HepG2 (cell line): ENCODE measurements at regions not wholly inside any gene's neighbourhood (a gene's known extent, or its start where the extent isn't known, plus 50 kb on each side); places are given as distances from the start of the nearest gene placed in this dataset.

Experiments
- ATAC-seq: fragments of 200-7000 bp; cut with Tn5 transposase; 3 replicates; pipeline ENCODE4 v1.9.1; 2020; ENCODE audit warnings: mild to moderate bottlenecking, moderate library complexity
- BruUV-seq: library from RNA; stranded (reverse); fragments of 400-500 nt; replicated peaks from 2 replicates; lab custom pipeline; 2021; lab: Mats Ljungman, UMichigan
- CTCF ChIA-PET: fragments of 300-600 bp; formaldehyde crosslinking; extraction: SDS; loops from one replicate; lab custom pipeline; 2021; ENCODE audit warnings: low total read pairs, inconsistent platforms, low intra/inter-chr PET ratio; lab: Yijun Ruan, JAX
- POLR2A ChIA-PET: fragments of 350-600 bp; sonication (Branson Sonifier 250); formaldehyde crosslinking; loops from one replicate; lab custom pipeline; 2020; ENCODE audit warnings: antibody characterized with exemption, inconsistent platforms; lab: Yijun Ruan, JAX
- DNase-seq: peaks from one replicate; pipeline ENCODE4 v3.0.0-alpha.2; 2015; ENCODE audit warnings: low spot score
- FAIRE-seq: peaks from 3 replicates; lab custom pipeline; 2011; peaks lifted over from hg19 to GRCh38; lab: Jason Lieb, UNC
- H2AFZ ChIP-seq: one replicate; pipeline ENCODE4 v1.6.1; 2011; ENCODE audit warnings: low read length, inconsistent platforms
- H3K27ac ChIP-seq: fragments of 300-600 bp; 3 replicates; pipeline ENCODE4 v1.8.0; 2011; ENCODE audit warnings: mixed run types, mild to moderate bottlenecking, mixed read lengths, low read length, inconsistent platforms; ENCODE audit not compliant: insufficient read depth; ENCODE audit errors: extremely low read length
- H3K27me3 ChIP-seq, 2 experiments: fragments of 200-600 bp in 1 of 2; 2 replicates in 1 of 2; 3 replicates in 1 of 2; pipeline versions ENCODE4 v1.6.0 to v1.8.0; 2011; ENCODE audit warnings: low read length in 2 of 2, mild to moderate bottlenecking in 2 of 2, moderate library complexity in 2 of 2, inconsistent platforms in 1 of 2; ENCODE audit not compliant: insufficient read depth in 2 of 2, control insufficient read depth in 1 of 2
- H3K36me3 ChIP-seq, 2 experiments: fragments of 200-600 bp in 1 of 2; replicated peaks in 1 of 2; 2 replicates in 1 of 2; 3 replicates in 1 of 2; pipeline versions ENCODE4 v1.5.1 to v1.8.0; 2011; ENCODE audit warnings: low read length in 2 of 2, inconsistent platforms in 1 of 2; ENCODE audit not compliant: insufficient read depth in 2 of 2, control insufficient read depth in 1 of 2
- H3K4me1 ChIP-seq: 2 replicates; pipeline ENCODE4 v1.5.1; 2012; ENCODE audit warnings: low read length, inconsistent platforms; ENCODE audit not compliant: insufficient read depth
- H3K4me2 ChIP-seq: 2 replicates; pipeline ENCODE4 v1.6.0; 2011; ENCODE audit warnings: low read depth, low read length, inconsistent platforms
- H3K4me3 ChIP-seq, 3 experiments: fragments of 200-600 bp in 1 of 3; sonication (generic), shearing (Covaris generic) in 1 of 3; replicated peaks in 1 of 3; 2 replicates each; pipeline ENCODE4 v1.5.1; 2011 to 2016; ENCODE audit warnings: low read length in 3 of 3, inconsistent platforms in 2 of 3, low read depth in 2 of 3, mild to moderate bottlenecking in 2 of 3, control low read depth in 1 of 3, mixed read lengths in 1 of 3; ENCODE audit not compliant: insufficient read depth in 1 of 3
- H3K79me2 ChIP-seq: one replicate; pipeline ENCODE4 v1.6.1; 2011; ENCODE audit warnings: low read length, inconsistent platforms; ENCODE audit not compliant: insufficient read depth
- H3K9ac ChIP-seq: 2 replicates; pipeline ENCODE4 v1.6.0; 2011; ENCODE audit warnings: mild to moderate bottlenecking, low read depth, low read length, inconsistent platforms; ENCODE audit not compliant: insufficient read depth
- H3K9me3 ChIP-seq: 2 replicates; pipeline ENCODE4 v1.5.1; 2012; ENCODE audit warnings: mild to moderate bottlenecking, low read length
- H4K20me1 ChIP-seq: 2 replicates; pipeline ENCODE4 v1.6.0; 2011; ENCODE audit warnings: inconsistent platforms, mild to moderate bottlenecking, low read length, moderate library complexity; ENCODE audit not compliant: insufficient read depth
- ATAD3A ChIP-seq: sonication (generic); formaldehyde crosslinking; IDR thresholded peaks from 2 replicates; pipeline ENCODE4 v1.4.0; 2020; ENCODE audit warnings: missing genetic modification reagents
- CBFB ChIP-seq: sonication (generic); formaldehyde crosslinking; IDR thresholded peaks from 2 replicates; pipeline ENCODE4 v1.4.0; 2020; ENCODE audit warnings: missing genetic modification reagents
- EEA1 ChIP-seq: sonication (generic); formaldehyde crosslinking; IDR thresholded peaks from 2 replicates; pipeline ENCODE4 v1.5.1; 2020; ENCODE audit warnings: mild to moderate bottlenecking, missing genetic modification reagents, borderline replicate concordance
- MAFF ChIP-seq: IDR thresholded peaks from 2 replicates; pipeline ENCODE4 v1.6.1; 2011; ENCODE audit warnings: low read depth, low read length, improper control_type of control experiment
- MAFK ChIP-seq, 2 experiments: IDR thresholded peaks in 1 of 2; conservative IDR thresholded peaks in 1 of 2; 2 replicates each; pipeline ENCODE4 v1.6.1; 2011; ENCODE audit warnings: improper control_type of control experiment in 2 of 2, low read length in 2 of 2
- ZFX ChIP-seq: sonication (generic); formaldehyde crosslinking; IDR thresholded peaks from 2 replicates; pipeline ENCODE4 v1.4.0; 2020; ENCODE audit warnings: mild to moderate bottlenecking, low read depth, missing genetic modification reagents, moderate library complexity
- ZMYM3 ChIP-seq: sonication (generic); formaldehyde crosslinking; IDR thresholded peaks from 2 replicates; pipeline ENCODE4 v1.5.1; 2020; ENCODE audit warnings: mild to moderate bottlenecking, missing genetic modification reagents
- ZNF329 ChIP-seq: sonication (generic); formaldehyde crosslinking; IDR thresholded peaks from 2 replicates; pipeline ENCODE4 v1.9.0; 2021; ENCODE audit warnings: low read depth, mild to moderate bottlenecking, missing genetic modification reagents
- ZNF766 ChIP-seq: sonication (generic); formaldehyde crosslinking; IDR thresholded peaks from 2 replicates; pipeline ENCODE4 v1.5.0; 2020; ENCODE audit warnings: missing genetic modification reagents, borderline replicate concordance
- WGBS: methylation state at CpG from one replicate; pipeline ENCODE4 v1.1.6; 2017; ENCODE audit warnings: low lambda C conversion rate; 5-methylcytosine and 5-hydroxymethylcytosine counted together
- in situ Hi-C: cut with HindIII; loops from 2 replicates; pipeline ENCODE4 v1.10.0; 2017; ENCODE audit warnings: low pct_unique_long_range_greater_than_20kb; ENCODE audit not compliant: extremely low pct_ligation_motif_present
- intact Hi-C: fragments of 100-400 bp; cut with micrococcal nuclease; formaldehyde crosslinking; loops from one replicate; pipeline ENCODE4 v1.10.0; 2022; ENCODE audit not compliant: unreplicated experiment
- TF ChIP-seq, protein P1 (sequence below): sonication (generic); formaldehyde crosslinking; IDR thresholded peaks from 2 replicates; pipeline ENCODE4 v1.4.0; 2020; ENCODE audit warnings: missing genetic modification reagents, borderline replicate concordance
- TF ChIP-seq, protein P2 (sequence below): sonication (generic); formaldehyde crosslinking; IDR thresholded peaks from 2 replicates; pipeline ENCODE4 v1.9.0; 2021; ENCODE audit warnings: missing genetic modification reagents, borderline replicate concordance
- TF ChIP-seq, protein P3 (sequence below): sonication (generic); formaldehyde crosslinking; IDR thresholded peaks from 2 replicates; pipeline ENCODE4 v1.5.1; 2020; ENCODE audit warnings: missing genetic modification reagents, mild to moderate bottlenecking, borderline replicate concordance

DNA sequence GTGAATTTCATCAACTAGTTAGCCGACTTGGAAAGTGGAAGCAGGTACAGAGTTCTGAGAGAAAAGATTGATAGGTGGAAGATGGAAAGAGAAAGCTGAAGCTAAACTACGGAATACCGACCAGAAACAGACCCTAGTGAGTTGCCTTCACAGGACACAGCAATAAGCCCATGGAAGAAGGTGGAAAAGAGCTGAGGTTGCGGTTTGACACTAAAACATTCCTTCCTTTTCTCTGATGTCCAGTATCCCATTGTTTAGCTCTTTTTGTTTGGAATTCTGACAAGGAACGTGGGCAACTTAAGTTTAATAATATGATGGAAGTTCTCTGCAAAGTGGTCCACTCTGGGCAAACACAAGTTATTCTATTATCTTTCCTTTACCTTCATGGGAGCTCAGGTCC lies 110.1 kb upstream of the ADTRP start:
- no peak for FAIRE-seq
- Histone ChIP-seq H3K4me1 (no peaks in the 10 kb centered on the region), H3K27ac (no peak overlapping the region), H3K4me2 (no peak overlapping the region), H3K9me3 (no peaks in the 10 kb centered on the region), H3K4me3 (no peak overlapping the region), H3K27me3 (no peaks in the 10 kb centered on the region), H2AFZ (no peak overlapping the region), H4K20me1 (no peaks in the 10 kb centered on the region), H3K9ac (no peak overlapping the region), H3K79me2 (no peaks in the 10 kb centered on the region), H3K36me3 (no peaks in the 10 kb centered on the region)
- ChIA-PET CTCF (no interaction called here), POLR2A (no interaction called here)
- DNase-seq: no peak
- TF ChIP-seq, protein P1, sequence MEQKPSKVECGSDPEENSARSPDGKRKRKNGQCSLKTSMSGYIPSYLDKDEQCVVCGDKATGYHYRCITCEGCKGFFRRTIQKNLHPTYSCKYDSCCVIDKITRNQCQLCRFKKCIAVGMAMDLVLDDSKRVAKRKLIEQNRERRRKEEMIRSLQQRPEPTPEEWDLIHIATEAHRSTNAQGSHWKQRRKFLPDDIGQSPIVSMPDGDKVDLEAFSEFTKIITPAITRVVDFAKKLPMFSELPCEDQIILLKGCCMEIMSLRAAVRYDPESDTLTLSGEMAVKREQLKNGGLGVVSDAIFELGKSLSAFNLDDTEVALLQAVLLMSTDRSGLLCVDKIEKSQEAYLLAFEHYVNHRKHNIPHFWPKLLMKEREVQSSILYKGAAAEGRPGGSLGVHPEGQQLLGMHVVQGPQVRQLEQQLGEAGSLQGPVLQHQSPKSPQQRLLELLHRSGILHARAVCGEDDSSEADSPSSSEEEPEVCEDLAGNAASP (CRISPR knock-in tag): no peak
- TF ChIP-seq MAFF (peak; percentile 81), MAFK (conservative IDR thresholded peaks at IDR 0.05 in 1 of 2, IDR thresholded peaks at IDR 0.05 in 1 of 2; ENCODE audit: low read length in 2 of 2) (peak; percentile 74 to 90)
- ATAC-seq: no peak
- no TSS peak for BruUV-seq
- intact Hi-C loops: no loop called here
- in situ Hi-C loops: no loop called here
- 44% methylated on average over 5 of the region's 5 CpGs for WGBS

DNA sequence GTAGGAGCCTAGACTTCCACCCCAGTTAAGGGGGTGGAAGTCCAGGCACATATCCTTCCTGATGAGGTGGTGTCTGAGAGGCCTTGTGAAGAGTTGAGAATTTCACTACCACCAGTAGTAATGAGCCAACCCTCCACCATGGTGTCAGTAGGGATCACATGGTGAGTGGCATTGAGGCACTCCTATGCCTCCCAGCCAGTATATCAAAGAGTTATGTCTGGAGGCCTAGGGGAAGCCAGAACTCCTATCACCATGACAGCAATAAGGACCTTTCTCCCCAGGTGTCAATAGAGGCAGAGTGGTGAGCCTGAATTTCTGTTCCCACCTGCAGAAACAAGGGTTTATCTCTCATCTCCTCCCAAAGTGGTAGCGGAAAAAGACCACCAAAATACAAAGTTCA lies 106.6 kb upstream of the ADTRP start:
- no TSS peak for BruUV-seq
- intact Hi-C loops (no loop called here), in situ Hi-C loops (no loop called here)
- H3K9me3 ChIP-seq: no peaks in the 10 kb centered on the region
- no peak for FAIRE-seq
- H3K4me1 ChIP-seq: no peaks in the 10 kb centered on the region
- no peaks in the 10 kb centered on the region for H3K79me2 ChIP-seq
- H4K20me1 ChIP-seq: no peaks in the 10 kb centered on the region
- no peak overlapping the region for H3K4me3 ChIP-seq
- POLR2A ChIA-PET: no interaction called here
- H3K36me3 ChIP-seq: no peaks in the 10 kb centered on the region
- H3K27me3 ChIP-seq: no peaks in the 10 kb centered on the region
- no peak for ATAC-seq
- no peak overlapping the region for H3K4me2 ChIP-seq
- 60% methylated on average over 1 of the region's 1 CpG for WGBS
- no peak for DNase-seq
- CTCF ChIA-PET: no interaction called here
- H2AFZ ChIP-seq: no peak overlapping the region
- no peak overlapping the region for H3K9ac ChIP-seq
- no peak overlapping the region for H3K27ac ChIP-seq
- TF ChIP-seq, protein P2, sequence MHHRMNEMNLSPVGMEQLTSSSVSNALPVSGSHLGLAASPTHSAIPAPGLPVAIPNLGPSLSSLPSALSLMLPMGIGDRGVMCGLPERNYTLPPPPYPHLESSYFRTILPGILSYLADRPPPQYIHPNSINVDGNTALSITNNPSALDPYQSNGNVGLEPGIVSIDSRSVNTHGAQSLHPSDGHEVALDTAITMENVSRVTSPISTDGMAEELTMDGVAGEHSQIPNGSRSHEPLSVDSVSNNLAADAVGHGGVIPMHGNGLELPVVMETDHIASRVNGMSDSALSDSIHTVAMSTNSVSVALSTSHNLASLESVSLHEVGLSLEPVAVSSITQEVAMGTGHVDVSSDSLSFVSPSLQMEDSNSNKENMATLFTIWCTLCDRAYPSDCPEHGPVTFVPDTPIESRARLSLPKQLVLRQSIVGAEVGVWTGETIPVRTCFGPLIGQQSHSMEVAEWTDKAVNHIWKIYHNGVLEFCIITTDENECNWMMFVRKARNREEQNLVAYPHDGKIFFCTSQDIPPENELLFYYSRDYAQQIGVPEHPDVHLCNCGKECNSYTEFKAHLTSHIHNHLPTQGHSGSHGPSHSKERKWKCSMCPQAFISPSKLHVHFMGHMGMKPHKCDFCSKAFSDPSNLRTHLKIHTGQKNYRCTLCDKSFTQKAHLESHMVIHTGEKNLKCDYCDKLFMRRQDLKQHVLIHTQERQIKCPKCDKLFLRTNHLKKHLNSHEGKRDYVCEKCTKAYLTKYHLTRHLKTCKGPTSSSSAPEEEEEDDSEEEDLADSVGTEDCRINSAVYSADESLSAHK (CRISPR knock-in tag): no peak
- no peak for TF ChIP-seq ZNF329 (CRISPR knock-in tag)
- TF ChIP-seq, protein P3, sequence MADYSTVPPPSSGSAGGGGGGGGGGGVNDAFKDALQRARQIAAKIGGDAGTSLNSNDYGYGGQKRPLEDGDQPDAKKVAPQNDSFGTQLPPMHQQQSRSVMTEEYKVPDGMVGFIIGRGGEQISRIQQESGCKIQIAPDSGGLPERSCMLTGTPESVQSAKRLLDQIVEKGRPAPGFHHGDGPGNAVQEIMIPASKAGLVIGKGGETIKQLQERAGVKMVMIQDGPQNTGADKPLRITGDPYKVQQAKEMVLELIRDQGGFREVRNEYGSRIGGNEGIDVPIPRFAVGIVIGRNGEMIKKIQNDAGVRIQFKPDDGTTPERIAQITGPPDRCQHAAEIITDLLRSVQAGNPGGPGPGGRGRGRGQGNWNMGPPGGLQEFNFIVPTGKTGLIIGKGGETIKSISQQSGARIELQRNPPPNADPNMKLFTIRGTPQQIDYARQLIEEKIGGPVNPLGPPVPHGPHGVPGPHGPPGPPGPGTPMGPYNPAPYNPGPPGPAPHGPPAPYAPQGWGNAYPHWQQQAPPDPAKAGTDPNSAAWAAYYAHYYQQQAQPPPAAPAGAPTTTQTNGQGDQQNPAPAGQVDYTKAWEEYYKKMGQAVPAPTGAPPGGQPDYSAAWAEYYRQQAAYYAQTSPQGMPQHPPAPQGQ (CRISPR knock-in tag): no peak
- TF ChIP-seq CBFB (CRISPR knock-in tag): no peak
- TF ChIP-seq ATAD3A: no peak
- TF ChIP-seq ZMYM3 (CRISPR knock-in tag): no peak
- TF ChIP-seq EEA1 (CRISPR knock-in tag): no peak
- no peak for TF ChIP-seq ZFX (CRISPR knock-in tag)
- no peak for TF ChIP-seq ZNF766 (CRISPR knock-in tag)
